ENCODE measurements at regions not wholly inside any gene's neighbourhood (a gene's known extent, or its start where the extent isn't known, plus 50 kb on each side); places are given as distances from the start of the nearest gene placed in this dataset.
"Not testable (repeated sequence)": the region's sequence is repeated elsewhere in the genome, so short reads cannot be mapped to it uniquely, and the experiment has no call there.

GRCh38 chr4:130067419-130067818, 971.5 kb downstream of the C4orf33 start:
- DNase-seq (ENCODE audit: low spot score) = no peak

DNA sequence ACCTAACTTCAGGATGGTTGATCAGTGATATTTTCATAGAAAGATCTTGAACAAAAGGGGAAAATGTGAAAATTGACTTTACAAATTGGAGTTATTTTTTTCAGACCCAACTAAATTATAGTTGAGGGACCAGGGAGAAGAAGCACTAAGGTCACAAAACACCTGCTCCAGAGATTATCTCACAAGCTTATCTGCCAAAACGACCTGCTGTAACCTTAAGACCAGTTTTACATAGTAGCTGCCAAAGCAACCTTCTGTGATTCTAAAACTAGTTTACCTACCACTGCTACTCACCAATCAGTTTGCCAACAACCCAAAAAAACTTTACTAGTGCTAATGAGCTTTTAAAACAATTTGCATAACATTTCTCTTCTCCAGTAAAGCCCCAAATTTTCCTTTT, 972.1 kb downstream of the C4orf33 start:
- DNase-seq (ENCODE audit: low spot score) = no peak

- DNase-seq (ENCODE audit: low spot score) = peak; percentile 14
These were observed 975.8 kb downstream of the C4orf33 start for GRCh38 chr4:130071746-130072145.

DNA sequence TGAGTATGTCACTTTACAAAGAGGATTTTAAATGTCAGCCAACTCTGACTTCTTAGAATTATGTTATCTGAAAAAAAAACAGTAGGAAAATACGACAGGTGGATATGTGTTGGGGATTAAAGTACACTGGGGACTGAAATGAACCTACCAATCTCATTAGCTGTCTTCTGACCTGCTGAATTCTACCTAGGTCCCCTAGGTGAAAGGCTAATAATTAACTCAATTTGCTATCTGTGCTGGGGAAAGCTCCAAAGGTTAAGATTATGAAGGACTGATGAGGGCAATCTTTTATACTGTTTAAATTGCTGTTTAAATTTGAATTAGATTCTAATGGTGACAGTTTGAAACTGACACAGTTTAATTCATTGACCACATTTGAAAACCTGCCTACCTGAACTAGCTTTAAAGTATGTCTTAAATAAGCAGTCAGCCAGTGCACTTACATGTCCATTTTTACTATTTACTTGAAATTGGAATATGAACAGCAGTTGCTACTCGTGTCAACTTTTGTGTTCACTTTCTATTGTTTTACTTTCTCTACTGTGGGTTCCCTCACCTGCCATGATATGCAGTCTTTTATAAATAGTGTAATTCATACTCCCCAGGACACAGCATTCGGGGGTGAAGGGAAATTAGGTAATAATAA, 977.3 kb downstream of the C4orf33 start:
- DNase-seq (ENCODE audit: low spot score) = no peak

DNA sequence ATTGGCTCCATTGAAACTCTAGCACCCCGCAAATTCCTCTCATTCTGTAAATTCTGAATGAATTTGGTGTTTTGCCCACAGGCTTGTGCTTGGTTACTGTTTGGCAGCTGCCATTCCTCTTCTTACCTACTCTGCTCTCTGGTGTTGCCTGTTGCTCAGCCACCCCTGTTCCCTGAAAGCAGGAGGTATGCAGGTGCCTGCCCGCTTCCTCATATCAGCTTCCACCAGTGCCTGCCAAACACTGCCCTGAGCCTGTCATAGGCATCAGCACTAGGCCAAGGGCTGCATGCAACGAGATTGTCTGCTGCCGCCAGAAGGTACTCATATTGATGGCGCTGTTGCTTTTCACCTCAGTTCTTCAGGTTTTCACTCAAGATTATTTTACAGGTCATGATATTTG, 978.1 kb downstream of the C4orf33 start:
- no peak for DNase-seq (ENCODE audit: low spot score)

- DNase-seq (ENCODE audit: low spot score) = no peak
These were observed 981.3 kb downstream of the C4orf33 start for GRCh38 chr4:130077275-130077674.

DNA sequence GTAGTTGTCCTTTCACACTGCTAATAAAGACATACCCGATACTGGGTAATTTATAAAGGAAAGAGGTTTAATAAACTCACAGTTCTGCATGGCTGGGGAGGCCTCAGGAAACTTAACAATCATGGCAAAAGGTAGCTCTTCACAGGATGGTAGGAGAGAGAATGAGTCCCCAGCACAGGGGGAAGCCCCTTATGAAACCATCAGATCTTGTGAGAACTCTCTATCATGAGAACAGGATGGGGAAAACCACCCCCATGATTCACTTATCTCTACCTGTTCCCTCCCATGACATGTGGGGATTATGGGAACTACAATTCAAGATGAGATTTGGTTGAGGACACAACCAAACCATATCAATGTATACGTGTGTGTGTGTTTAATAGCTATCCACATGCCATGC, 983.1 kb downstream of the C4orf33 start:
- not testable (repeated sequence) for DNase-seq (ENCODE audit: low spot score)

DNA sequence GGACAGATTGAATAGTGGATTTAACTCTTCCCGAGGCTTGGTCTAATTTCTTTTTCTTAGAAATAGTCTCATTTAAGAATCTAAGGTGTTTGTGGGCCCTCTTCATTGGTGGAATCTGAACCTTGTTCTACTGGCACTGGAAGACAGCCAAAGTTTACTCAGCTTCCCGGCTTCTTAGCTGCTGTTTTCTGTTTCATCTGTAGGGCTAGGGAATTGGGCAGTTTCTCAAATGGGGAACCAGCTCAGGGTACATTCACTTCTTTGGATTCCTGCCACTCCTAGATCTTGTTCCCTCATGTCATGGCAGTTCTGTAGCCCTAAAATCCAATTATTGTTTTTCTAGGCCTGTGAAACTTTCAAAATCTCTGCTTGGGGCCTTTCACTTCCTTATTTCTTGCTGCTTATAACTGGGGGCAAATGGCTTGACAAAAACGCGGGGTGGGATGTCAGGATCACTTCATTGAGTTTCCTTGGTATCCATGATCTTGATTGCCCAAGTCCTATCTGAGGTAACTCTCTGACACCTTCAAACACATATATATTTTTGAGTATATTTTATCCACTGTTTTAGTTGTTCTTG, 985.0 kb downstream of the C4orf33 start:
- no peak for DNase-seq (ENCODE audit: low spot score)

GRCh38 chr4:130090427-130090826, 994.5 kb downstream of the C4orf33 start:
- no peak for DNase-seq (ENCODE audit: low spot score)

- no peak for DNase-seq (ENCODE audit: low spot score)
These were observed 996.4 kb downstream of the C4orf33 start for GRCh38 chr4:130092187-130093015.

DNA sequence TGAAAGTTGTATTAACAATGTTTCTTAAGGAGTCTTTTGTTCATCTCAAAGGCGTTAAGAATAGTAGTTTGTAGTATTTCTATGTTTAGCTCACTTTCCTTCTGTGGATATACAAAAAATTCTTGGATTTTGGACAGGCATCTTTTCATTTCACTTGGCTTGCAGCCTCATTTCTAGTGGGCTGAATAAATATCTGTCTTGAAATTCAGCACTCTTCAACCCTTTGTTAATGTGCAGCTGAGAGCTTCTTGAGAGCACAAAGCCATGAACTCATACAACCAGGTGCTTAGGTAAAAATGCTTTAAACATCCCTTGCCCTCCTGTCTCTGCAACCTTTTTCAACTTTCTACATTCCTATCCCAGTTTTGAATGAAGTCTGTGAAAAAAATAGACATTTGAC, 1003.2 kb downstream of the C4orf33 start:
- DNase-seq (ENCODE audit: low spot score) = no peak

- no peak for DNase-seq (ENCODE audit: low spot score)
These were observed 1014.2 kb downstream of the C4orf33 start for GRCh38 chr4:130110189-130110588.

DNA sequence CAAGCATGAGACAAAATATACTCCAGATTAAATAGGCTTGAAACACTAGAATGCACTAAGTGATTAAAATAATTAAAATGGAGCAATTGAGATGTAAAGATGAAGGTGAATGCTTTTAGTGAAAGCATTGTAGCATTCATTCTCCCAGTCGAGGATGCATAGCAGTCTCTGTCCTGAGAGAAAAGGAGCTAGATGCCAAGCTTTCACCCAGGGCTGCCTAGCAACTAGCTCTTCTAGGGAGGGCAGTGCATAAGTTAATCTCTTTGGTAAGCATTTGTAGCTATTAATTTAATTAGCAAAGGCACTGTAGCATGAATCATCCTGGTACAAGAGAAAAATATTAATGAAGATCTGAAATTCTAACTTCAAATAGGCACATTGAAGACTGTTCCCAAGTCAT, 1014.8 kb downstream of the C4orf33 start:
- no peak for DNase-seq (ENCODE audit: low spot score)

GRCh38 chr4:130124066-130124465, 1028.1 kb downstream of the C4orf33 start:
- no peak for DNase-seq (ENCODE audit: low spot score)

DNA sequence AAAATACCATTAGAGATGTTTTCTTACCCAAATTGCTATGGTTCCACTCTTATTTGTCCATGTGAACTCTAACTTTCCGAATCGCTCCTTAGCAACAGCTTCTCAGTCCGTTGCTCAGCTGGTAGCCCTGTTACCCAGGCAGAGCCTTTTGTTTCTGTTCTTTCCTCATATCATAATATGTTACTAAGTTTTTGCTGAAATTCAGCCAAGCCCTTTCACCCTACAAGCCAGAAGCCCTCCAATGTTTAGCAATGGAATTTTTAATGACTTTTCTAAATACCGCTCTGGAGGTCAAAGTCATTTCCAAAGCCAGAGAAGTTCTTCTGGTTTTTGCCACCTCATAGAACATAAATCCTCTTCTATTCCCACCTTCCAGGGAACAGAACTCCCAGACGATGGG, 1029.5 kb downstream of the C4orf33 start:
- no peak for DNase-seq (ENCODE audit: low spot score)

DNA sequence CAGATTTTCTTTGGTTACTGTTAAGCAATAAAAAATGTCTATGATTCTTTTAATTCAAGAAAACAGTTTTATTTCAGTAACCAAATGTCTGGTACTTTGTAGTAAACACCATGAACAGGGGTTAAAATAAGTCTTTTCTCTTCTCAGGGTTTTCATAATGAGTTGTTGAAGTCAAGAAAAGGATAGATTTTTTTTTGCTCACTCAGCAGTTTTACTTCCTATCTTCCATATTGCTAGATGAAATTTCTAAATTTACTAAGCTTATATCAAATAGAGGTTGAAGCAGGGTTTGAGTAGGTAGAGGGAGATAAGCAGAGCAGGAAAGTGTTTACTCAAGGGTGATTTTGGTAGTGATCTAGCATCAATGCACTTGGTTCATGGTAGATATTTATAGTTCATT, 1031.3 kb downstream of the C4orf33 start:
- DNase-seq (ENCODE audit: low spot score) = no peak

DNA sequence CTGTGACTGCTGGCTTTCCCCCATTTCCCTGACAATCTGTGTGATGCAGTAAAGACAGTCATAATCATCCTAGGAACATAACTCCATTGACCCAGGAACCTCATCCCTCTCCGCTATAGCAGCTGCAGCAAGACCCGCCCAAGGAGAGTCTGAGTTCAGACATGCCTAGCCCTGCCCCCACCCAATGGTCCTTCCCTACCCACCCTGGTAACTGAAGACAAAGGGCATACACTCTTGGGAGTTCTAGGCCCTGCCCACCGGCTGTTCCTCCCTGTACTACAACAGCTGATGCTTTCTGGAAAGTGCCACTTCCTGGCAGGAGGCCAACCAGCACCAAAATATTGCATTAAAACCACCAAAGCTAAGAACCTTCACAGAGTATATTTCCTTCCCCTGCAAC, 1035.6 kb downstream of the C4orf33 start:
- DNase-seq (ENCODE audit: low spot score) = no peak

- no peak for DNase-seq (ENCODE audit: low spot score)
These were observed 1045.7 kb downstream of the C4orf33 start for GRCh38 chr4:130141651-130142050.

- no peak for DNase-seq (ENCODE audit: low spot score)
These were observed 1047.7 kb downstream of the C4orf33 start for GRCh38 chr4:130143656-130144055.

DNA sequence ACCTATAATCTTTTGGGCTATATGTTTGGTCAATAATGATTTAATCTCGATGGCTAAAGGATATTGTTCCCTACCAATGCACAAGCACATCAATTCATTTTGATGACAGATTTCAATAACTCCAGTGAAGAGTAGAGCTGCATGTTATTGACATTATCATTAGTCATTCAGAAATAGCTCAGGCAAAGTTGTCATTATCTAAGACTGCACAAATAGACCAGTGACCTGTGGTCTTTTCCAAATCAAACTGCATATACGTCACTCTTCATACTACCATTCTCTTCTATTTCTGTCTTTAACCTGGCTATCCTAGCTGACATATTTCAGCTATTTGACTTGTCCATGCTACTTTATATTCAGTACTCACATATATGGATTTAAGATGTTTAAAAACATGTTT, 1050.8 kb downstream of the C4orf33 start:
- no peak for DNase-seq (ENCODE audit: low spot score)

DNA sequence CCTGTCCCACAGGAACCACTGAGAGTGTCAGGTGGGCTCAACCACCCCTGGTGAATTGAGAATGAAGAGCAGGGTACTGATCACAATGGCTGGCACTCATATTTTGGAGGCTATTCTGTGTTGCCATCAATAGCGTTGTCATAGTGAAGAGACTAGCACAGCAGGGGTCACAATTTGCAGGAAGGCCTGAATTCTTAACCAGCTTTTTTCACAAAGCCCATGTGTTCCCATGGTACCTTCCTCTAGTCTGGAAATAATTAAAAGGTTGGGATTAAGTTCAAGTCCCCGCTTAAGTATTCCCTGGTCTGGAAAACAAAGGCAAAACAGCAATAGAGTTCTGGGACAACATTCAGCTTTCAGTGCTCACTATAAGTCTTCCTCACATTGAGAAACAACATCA, 1051.7 kb downstream of the C4orf33 start:
- DNase-seq (ENCODE audit: low spot score) = no peak

DNA sequence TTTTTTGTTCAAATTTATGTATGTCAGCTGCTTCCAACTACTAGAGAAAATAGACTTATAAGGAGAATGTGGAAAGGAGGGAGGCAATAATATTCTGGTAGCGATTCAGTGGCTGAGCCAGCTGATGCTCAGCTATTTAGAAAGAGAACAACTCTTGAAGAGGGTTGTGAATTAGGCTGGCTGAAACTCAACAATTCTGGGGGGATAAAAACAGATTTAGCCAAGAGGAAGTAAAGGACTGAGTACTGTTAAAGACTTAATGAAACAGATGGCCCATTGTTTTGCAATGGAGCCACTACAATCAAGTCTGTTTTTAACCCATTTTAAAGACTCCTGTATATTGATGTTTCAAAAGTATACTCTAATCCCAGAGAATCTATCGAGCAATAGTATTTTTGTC, 1058.9 kb downstream of the C4orf33 start:
- DNase-seq (ENCODE audit: low spot score) = no peak

GRCh38 chr4:130163701-130164100, 1067.7 kb downstream of the C4orf33 start:
- no peak for DNase-seq (ENCODE audit: low spot score)
